Upper lobe of left lung (tissue), 4 donors: ENCODE measurements at regions not wholly inside any gene's neighbourhood (a gene's known extent, or its start where the extent isn't known, plus 50 kb on each side); places are given as distances from the start of the nearest gene placed in this dataset.

ENCODE experiments used
- CTCF ChIP-seq, 6 experiments: fragments of 450-650 bp in 4 of 6; fragments of 200-600 bp in 2 of 6; sonication (generic) in 2 of 6; IDR thresholded peaks; one replicate each; pipeline ENCODE4 v1.5.1; 2016 to 2019; ENCODE audit warnings: antibody characterized with exemption in 6 of 6
- POLR2A ChIP-seq, 4 donors: fragments of 450-650 bp; IDR thresholded peaks; one replicate each; pipeline ENCODE4 v1.5.1; 2016 to 2017; ENCODE audit warnings: antibody characterized with exemption in 4 of 4, mild to moderate bottlenecking in 2 of 4
- POLR2AphosphoS5 ChIP-seq, 2 donors: sonication (generic); formaldehyde crosslinking; IDR thresholded peaks; one replicate each; pipeline ENCODE4 v1.5.1; 2017; ENCODE audit warnings: antibody characterized with exemption in 2 of 2

GRCh38 chr1:195960580-195960979, 647.7 kb downstream of the KCNT2 start:
- no peak for TF ChIP-seq CTCF (IDR thresholded peaks at IDR 0.05)
- no peak for TF ChIP-seq POLR2AphosphoS5 (IDR thresholded peaks at IDR 0.05)
- no peak for TF ChIP-seq POLR2A (IDR thresholded peaks at IDR 0.05)
